Medulla oblongata (tissue), 1 donor: ENCODE measurements at regions not wholly inside any gene's neighbourhood (a gene's known extent, or its start where the extent isn't known, plus 50 kb on each side); places are given as distances from the start of the nearest gene placed in this dataset.
"Not testable (repeated sequence)": the region's sequence is repeated elsewhere in the genome, so short reads cannot be mapped to it uniquely, and the experiment has no call there.

Source experiments
- DNase-seq: peaks from one replicate; pipeline ENCODE4 v3.0.0-alpha.2; 2015; ENCODE audit errors: extremely low spot score

GRCh38 chr20:60760256-60761000 is 491.6 kb upstream of the CDH4 start:
- DNase-seq, result no peak

- no peak for DNase-seq
Observed at GRCh38 chr20:60761056-60761455, 491.0 kb upstream of the CDH4 start.

- no peak for DNase-seq
Observed at GRCh38 chr20:60762386-60762785, 489.7 kb upstream of the CDH4 start.

- DNase-seq, result no peak
Observed at GRCh38 chr20:60764328-60764727, 487.7 kb upstream of the CDH4 start.

GRCh38 chr20:60764771-60765170 is 487.3 kb upstream of the CDH4 start:
- DNase-seq, result no peak

GRCh38 chr20:60765821-60766403 is 486.1 kb upstream of the CDH4 start:
- no peak for DNase-seq

GRCh38 chr20:60768216-60768615 is 483.8 kb upstream of the CDH4 start:
- DNase-seq, result no peak

- DNase-seq, result no peak
Observed at GRCh38 chr20:60780388-60781025, 471.6 kb upstream of the CDH4 start.

- no peak for DNase-seq
Observed at GRCh38 chr20:60782959-60783625, 469.0 kb upstream of the CDH4 start.

GRCh38 chr20:60785301-60785700 is 466.8 kb upstream of the CDH4 start:
- no peak for DNase-seq

GRCh38 chr20:60785785-60786184 is 466.3 kb upstream of the CDH4 start:
- DNase-seq, result no peak

GRCh38 chr20:60786686-60787217 is 465.3 kb upstream of the CDH4 start:
- DNase-seq, result no peak

- DNase-seq, result no peak
Observed at GRCh38 chr20:60787276-60787675, 464.8 kb upstream of the CDH4 start.

GRCh38 chr20:60788070-60788469 is 464.0 kb upstream of the CDH4 start:
- no peak for DNase-seq

- DNase-seq, result no peak
Observed at GRCh38 chr20:60789399-60789798, 462.7 kb upstream of the CDH4 start.

- not testable (repeated sequence) for DNase-seq
Observed at GRCh38 chr20:60790339-60790738, 461.7 kb upstream of the CDH4 start.

GRCh38 chr20:60791823-60792222 is 460.2 kb upstream of the CDH4 start:
- DNase-seq, result no peak

- no peak for DNase-seq
Observed at GRCh38 chr20:60792941-60793340, 459.1 kb upstream of the CDH4 start.

GRCh38 chr20:60794674-60795073 is 457.4 kb upstream of the CDH4 start:
- DNase-seq, result no peak

GRCh38 chr20:60795651-60796050 is 456.4 kb upstream of the CDH4 start:
- no peak for DNase-seq

GRCh38 chr20:60800185-60800584 is 451.9 kb upstream of the CDH4 start:
- no peak for DNase-seq

GRCh38 chr20:60802676-60803075 is 449.4 kb upstream of the CDH4 start:
- no peak for DNase-seq
